GM18873 (cell line): ENCODE measurements at regions not wholly inside any gene's neighbourhood (a gene's known extent, or its start where the extent isn't known, plus 50 kb on each side); places are given as distances from the start of the nearest gene placed in this dataset.

Experiments
- ATAC-seq: cut with Tn5 transposase; IDR thresholded peaks from one replicate; pipeline ENCODE4 v1.9.1; 2021; ENCODE audit warnings: mild to moderate bottlenecking, moderate library complexity, moderate number of reproducible peaks; ENCODE audit not compliant: unreplicated experiment, low FRiP score

DNA sequence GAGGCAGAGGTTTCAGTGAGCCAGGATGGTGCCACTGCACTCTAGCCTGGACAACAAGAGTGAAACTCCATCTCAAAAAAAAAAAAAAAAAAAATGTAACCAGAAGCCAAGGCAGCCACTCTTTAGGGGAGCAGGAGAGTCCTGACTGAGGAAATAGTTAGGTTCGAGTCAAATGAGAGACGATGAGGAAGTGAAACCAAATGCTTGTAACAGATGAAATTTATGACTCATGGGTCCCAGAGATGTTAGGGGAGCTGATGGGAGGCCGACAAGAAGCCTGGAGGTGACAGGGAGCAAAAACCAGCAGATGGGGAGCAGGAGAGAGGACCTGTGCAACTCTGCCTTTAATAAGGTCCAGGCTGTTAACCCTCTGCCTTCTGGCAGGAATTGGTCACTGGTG, 756.1 kb upstream of the DDX18 start:
- ATAC-seq, result peak; percentile 73

DNA sequence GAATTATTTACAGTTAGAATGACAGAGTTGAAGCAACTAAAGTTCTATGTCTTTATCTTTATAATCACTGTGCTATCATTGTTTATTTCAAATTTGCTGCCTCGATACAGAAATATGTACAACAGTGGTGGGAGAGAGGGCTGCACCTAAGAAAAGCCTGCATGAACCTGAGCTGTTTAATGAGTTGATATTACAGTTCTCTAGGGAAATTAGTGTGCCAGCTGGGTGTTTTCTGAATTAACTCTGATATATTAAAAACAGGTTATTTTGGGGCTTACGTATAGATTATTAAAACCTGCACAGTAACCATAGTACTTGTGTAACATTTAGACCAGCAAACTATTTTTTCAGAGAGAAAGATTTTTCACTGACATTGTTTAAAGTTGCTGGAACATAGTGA, 750.5 kb upstream of the DDX18 start:
- no peak for ATAC-seq

DNA sequence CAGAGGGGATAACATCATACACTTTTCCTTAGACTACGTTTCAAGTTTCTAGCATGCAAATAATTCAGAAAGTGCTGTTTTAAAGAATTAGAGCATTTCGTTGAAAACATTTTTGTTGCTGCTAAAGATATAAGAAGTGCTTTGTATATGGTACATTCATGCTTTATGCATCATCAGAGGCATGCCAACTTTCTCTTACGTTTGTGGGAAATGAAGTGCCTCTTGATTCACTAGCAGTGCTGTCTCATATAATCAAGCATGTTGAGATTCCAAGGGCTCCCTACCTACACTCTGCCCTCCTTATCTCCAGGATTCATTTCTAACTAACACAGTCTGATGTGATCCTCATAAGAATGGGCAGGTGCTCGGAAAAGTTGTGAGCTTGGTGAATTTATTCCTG, 748.6 kb upstream of the DDX18 start:
- no peak for ATAC-seq

DNA sequence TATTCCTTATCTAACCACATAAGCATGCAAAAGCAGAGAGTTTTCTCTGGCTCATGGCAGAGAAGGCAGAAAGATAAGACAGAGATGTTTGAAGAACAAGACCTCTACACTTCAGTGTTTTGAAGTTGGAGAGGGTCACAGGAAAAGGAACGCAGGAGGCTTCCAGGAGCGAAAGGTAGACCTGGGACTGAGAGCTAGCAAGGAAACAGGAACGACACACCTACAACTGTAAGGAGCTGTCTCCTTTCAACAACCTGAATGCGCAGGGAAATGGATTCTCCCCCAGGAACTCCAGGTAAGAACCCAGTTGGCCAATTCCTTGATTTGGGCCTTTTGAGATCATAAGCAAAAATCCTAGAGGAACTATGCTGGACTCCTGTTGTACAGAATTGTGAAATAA, 746.6 kb upstream of the DDX18 start:
- ATAC-seq, result no peak

DNA sequence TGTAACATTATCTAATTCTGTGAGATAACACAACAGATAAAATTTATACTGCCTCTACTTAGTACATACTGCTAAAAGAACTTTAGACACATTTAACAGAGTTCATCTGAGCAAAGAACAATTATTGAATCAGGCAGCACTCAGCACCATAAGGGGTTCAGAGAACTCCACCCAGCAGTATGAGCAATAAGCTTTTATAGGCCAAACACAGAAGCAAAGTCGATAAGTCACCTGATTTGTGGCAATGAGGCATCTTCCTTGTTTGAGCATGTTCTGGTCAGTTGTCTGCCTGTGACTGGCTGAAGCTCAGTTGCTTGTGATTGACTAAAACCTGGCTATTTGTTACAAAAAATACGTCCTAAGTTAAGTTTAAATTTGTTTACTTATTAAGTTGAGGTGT, 746.1 kb upstream of the DDX18 start:
- ATAC-seq, result no peak

DNA sequence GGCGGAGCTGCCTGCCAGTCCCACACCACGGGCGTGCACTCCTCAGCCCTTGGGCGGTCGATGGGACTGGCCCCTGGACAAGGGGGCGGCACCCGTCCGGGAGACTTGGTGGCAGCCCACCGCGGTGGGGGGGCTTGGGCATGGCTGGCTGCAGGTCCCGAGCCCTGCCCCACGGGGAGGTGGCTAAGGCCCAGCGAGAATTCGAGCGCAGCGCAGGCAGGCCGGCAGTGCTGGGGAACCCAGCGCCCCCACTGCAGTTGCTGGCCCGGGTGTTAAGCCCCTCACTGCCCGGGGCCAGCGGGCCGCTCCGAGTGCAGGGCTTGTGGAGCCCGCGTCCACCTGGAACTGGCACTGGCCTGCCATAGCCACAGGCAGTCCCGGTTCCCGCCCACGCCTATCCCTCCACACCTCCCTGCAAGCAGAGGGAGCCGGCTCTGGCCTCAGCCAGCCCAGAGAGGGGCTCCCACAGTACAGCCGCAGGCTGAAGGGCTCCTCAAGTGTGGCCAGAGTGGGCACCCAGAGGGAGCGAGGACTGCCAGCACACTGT, 742.9 kb upstream of the DDX18 start:
- ATAC-seq, result no peak

DNA sequence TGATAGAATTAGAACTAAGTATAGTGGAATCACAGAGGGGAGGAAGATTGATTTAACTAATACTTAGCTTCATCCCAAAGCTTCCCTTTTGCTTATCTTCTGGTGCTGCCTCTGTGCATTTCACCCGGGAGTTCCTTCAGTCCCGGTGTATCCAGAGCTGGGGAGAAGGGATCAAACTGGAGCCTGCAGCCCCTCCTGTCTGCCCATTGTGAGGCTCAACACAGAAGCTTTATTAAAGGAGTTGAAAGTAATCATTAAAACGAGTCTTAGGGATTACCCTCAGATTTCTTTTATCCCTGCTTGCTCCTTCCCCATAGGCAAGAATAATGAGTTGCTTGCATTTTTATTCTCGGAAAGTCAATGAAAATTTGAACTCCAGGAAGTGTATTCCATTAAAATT, 739.7 kb upstream of the DDX18 start:
- no peak for ATAC-seq

DNA sequence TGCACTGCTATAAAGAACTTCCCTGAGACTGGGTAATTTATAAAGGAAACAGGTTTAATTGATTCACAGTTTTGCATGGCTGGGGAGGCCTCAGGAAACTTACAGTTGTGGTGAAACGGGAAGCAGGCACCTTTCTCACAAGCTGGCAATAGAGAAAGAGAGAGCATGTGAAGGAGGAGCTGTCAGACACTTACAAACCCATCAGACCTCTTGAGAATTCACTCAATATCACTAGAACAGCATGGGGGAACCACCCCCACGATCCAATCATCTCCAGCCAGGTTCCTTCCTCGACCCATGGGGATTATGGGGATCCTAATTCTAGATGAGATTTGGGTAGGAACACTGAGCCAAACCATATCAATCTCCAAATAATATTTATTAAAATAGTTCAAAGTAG, 729.2 kb upstream of the DDX18 start:
- ATAC-seq, result no peak

DNA sequence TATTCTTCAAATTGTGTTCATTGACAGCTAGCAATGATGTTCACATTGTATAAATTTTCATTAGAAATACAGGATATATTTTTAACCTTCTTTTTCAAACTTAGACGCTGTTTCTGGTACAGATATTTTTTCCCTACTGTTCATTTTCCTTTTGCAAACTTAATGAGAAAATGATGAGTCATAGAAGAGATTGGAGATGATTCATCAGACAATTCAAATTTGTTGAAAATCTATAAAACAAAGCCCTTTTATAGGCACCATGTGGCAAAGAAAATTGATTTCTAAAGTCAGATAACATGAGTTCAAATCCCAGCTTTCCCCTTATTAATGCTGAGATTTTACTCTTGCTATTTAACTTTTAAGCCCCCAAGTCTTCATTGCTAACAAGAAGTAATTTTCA, 728.8 kb upstream of the DDX18 start:
- no peak for ATAC-seq

DNA sequence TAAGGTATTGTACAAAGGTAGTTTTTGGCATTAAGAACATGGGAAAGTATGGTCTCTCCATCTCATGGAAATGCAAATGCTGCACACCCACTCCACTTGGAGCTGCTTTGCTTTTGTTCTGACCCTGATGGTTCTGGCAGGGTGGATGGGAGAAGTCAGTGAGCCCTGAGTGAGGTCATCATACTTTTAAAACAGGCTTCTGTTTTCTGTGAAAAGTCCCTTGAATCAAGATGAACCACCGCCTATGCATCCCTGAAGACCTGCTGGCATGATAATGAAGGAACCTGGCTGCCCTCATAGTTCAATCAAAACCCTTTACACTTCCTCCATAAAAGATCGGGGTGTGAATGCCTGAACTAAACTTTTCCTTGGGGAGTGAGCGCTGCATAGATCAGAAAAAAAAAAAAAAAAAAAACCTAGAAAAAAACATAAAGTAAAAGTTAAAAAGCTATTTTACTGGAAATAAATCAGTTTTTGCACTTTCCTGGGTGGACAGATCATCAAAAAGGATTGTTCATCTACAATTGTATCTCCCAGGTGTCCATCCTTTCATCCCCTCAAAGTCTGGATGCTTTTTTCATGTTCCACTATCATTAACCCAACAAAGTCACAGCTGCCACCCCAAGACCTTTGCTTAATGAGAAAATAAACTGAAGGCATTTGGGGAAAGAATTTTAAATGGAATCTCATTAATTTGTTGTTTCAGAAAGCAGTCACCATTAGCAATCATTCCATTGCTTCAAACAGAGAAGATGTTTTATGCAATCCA, 728.1 kb upstream of the DDX18 start:
- no peak for ATAC-seq

DNA sequence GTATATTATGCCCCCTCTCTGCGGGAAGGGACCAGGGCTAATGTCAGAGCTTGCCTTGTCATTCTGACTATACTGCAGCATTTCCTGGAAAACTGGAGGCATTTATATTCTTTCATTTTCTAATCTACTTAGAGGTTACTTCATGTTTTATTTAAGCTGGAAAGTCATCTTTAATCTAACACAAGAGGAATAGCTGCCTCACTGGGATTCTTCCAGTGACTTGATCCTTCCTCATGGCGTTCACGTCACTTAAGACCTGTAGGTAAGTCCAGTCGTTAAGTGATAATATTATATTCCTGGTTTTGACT, 727.6 kb upstream of the DDX18 start:
- ATAC-seq, result no peak

DNA sequence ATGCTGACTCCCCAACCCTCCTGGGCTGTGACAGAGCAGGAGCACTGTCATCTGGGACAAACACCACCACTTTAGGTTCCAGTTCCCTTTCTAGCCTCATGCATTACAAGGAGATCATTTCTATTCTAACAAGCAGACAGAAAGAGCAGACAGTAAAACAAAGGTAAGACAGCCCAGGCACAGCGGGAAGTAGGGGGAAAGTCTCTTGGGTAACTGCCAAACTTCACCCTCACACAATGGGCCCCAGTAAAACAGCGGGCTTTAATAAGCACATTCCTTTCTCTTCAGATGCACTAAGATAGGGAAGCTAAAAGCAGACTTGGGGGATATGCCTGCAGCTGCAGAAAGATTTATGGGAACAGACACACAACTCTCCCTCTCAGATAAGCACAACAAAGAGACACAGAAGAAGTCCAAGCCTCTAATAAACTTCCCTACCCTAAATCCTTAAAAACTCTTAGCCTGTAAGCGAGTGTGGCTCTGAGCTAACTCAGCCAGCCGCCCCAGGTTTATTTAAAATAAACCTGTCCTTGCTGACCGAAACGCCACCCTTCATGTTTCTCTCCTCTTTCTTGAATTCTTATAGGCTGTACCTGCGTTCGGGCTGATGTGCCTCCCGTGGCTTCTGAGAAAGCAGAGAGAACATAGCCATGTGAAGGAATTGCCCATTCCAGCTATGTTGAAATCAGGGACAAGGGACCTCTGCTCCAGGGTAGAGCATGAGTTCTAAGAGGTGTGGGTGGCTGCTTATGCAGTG, 726.8 kb upstream of the DDX18 start:
- ATAC-seq, result no peak

DNA sequence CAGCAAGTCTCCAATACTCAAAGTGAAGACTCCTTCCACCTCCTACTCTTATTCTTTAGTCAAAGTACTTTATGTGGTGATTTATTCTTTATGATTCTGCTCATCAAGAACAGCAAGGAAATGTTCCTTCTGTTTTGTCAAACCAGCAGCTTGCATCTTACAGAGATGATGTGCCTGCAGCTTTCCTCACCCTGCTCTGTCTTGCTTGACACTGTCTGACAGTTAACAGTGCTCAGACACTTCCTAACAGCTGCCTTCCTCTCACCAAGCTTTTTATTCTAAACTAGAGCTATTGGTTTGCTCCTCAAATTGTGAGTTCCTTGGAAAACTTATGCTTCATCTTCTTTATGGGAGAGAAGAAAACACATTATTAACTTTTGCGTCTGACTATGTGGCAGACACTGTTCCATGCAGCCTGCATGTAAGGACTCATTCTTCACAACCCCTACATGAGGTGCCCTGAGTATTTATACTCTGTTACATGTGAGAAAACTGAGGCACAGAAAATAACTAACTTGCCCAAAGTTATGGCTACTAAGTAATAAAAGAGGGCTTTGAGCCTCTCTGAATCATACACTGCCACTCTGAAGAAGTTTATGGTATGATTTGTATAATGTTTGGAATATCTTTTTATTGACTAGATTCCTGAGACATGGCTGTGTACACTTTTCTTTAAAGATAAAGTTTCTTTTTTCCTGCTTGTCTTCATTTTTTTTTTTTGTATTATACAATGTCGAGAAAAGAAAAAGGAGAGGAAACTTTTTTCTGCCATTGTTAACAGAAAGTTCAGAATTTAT, 723.3 kb upstream of the DDX18 start:
- ATAC-seq, result no peak

DNA sequence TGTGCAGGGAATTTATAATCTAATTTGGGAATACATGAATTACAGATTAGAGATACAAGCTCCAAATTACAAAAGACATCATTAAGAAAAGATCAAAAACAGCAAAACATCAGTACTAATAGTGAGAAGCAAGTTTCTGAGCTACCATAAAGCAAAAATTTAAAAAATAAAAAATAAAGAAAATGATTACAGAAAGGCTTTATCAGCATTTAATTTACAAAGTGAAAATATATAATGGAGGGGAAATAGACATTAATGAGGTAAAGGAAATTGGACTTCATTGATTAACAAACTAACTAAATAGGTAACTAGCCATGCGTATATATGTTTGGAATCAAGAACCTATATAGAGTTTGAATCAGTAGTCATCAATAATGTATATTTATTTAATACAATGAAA, 712.9 kb upstream of the DDX18 start:
- ATAC-seq, result no peak

DNA sequence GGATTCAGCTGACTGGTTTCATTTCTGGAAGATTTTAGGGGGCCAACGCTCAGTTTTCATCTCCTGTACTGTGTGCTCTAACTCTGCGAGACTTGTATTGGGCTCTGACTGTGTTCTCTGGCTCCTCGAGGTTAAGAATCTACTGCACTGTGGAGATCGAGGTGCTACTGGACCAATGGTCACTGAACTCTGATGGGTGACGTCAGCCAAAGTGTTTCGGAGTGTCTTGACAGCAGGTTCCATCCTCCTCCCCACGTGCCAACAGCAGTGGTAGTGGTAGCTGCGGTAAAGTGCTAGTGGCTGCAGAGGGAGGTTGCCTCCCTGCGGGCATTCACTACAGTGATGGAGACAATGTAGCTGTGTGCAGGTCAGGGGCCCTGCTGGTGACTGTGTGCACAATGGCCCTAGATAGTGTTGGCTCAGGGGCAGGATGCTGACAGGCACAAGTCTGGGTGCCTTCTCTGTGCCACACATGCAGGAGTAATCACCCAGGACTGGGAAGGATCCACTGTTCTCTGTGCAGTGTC, 705.7 kb upstream of the DDX18 start:
- no peak for ATAC-seq

DNA sequence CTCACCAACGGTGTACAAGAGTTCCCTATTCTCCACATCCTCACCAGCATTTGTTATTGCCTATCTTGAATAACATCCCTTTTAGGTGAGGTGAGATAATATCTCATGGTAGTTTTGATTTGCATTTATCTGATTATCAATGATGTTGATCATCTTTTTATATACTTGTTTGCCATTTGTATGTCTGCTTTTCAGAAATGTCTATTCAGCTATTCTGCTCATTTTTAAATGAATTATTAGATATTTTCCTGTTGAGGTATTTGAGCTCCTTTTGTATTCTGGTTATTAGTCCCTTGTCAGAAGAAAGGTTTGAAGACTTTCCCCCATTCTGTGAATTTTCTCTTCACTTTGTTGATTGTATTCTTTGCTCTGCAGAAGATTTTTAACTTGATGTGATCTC, 695.5 kb upstream of the DDX18 start:
- no peak for ATAC-seq

DNA sequence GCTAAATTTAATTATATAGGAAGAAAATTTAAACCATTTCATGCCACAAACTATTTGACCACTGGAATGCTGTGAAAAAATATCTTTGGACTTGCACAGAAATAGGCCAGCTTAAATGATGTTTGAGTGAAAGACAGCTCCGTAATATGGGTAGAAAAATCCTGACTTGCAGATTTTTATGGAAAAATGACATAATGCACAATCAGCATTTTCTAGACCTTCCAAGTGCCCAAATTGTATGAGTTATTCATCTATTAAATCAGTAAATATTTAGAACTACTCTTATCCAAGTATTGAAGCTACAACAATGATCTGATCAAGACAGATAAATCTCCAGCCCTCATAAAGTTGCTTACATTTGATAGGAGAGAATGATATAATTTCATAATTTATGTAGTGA, 691.1 kb upstream of the DDX18 start:
- no peak for ATAC-seq

DNA sequence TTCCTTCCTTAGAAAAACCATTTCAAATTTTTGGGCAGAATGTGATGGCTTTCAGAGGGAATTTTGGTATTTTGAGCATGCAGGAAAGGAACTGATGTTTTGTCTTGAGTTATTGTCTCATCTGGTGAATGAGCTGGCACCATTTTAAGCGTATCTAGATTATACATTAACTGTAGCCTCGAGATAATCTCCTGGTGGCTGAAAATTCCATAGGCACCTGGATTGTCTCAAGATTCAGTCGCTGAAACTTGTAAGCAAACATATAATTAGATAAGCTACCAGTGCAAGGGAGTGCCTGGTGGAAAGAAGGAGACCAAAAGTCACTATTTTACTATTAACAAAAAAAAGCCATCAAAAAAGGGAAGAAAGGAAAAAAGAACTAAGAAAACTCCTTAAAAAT, 687.8 kb upstream of the DDX18 start:
- no peak for ATAC-seq

DNA sequence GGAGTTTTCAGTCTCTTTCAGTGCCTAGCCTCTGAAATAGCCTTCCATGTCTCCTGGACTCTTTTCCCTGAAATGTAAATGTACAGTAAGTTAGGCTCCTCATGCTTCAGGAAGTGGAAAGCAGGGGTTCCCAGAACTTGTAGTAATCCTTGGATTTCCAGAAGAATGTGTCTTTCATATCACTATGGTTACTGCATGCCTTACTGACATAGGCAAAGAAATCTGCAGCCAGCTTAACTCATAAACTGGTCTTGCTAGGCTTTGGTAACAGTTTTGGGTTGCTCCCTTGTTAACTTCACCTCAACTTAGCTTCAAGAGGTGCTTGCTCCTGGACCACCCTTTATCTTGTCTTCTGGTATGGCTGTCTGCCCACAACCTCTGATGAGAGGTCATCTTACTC, 686.8 kb upstream of the DDX18 start:
- no peak for ATAC-seq

DNA sequence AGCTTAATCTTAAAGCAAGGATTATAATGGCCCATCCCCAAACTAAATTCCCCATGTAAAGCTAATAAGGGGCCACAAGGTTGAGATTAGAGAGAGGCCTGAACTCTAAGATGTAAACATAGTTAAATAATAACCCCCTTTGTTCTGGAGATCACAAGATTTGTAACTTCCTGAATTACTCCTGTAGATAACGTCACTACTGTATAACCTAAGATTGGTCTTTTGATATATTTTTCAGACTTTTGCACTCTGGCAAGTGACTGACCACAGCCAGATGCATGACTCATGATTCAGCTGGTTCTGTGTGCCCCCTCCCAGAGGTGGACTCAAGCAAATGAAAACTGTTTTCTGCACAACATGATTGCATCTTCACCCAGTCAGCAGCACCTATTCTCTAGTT, 686.0 kb upstream of the DDX18 start:
- no peak for ATAC-seq

DNA sequence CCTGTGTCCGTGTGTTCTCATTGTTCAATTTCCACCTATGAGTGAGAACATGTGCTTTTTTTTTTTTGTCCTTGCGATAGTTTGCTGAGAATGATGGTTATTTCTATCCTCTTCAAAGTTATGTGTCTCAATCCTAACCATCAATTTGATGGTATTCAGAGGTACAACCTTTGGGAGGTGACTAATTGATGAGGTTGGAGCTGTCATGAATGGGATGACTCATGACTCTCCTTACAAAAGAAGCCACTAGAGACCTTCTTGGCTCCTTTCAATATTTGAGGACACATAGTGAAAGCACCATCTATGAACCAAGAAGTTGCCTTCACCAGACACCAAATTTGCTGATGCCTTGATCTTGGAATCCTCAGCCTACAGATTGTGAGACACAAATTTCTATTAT, 677.1 kb upstream of the DDX18 start:
- no peak for ATAC-seq
